Type B pancreatic cell (in vitro differentiated cells): ENCODE measurements at regions not wholly inside any gene's neighbourhood (a gene's known extent, or its start where the extent isn't known, plus 50 kb on each side); places are given as distances from the start of the nearest gene placed in this dataset.
A peak's percentile ranks its signal among the peaks of the same experiment; 100 is the strongest.
"Not testable (repeated sequence)": the region's sequence is repeated elsewhere in the genome, so short reads cannot be mapped to it uniquely, and the experiment has no call there.

Source experiments
- DNase-seq: peaks from one replicate; pipeline ENCODE4 v3.0.0; 2021; ENCODE audit warnings: mixed read lengths; ENCODE audit not compliant: unreplicated experiment; ENCODE audit errors: extremely low spot score
- H3K27ac Mint-ChIP-seq: 2 replicates; pipeline ENCODE4 v1.8.0; 2021; ENCODE audit warnings: mild to moderate bottlenecking, mixed read lengths
- H3K27me3 Mint-ChIP-seq: 2 replicates; pipeline ENCODE4 v1.8.0; 2021; ENCODE audit warnings: mixed read lengths
- H3K36me3 Mint-ChIP-seq: 2 replicates; pipeline ENCODE4 v1.8.0; 2021; ENCODE audit warnings: mixed read lengths
- H3K4me1 Mint-ChIP-seq: one replicate; pipeline ENCODE4 v1.8.0; 2021; ENCODE audit warnings: mixed read lengths; ENCODE audit not compliant: unreplicated experiment
- H3K4me3 Mint-ChIP-seq: 2 replicates; pipeline ENCODE4 v1.8.0; 2021; ENCODE audit warnings: mild to moderate bottlenecking, mixed read lengths
- H3K9me3 Mint-ChIP-seq: 2 replicates; pipeline ENCODE4 v1.8.0; 2021; ENCODE audit warnings: mixed read lengths
- TF ChIP-seq, protein P1 (sequence below): fragments of 200-600 bp; sonication (generic); conservative IDR thresholded peaks from 2 replicates; pipeline ENCODE4 v1.5.0; 2021; ENCODE audit warnings: antibody characterized with exemption, mild to moderate bottlenecking

DNA sequence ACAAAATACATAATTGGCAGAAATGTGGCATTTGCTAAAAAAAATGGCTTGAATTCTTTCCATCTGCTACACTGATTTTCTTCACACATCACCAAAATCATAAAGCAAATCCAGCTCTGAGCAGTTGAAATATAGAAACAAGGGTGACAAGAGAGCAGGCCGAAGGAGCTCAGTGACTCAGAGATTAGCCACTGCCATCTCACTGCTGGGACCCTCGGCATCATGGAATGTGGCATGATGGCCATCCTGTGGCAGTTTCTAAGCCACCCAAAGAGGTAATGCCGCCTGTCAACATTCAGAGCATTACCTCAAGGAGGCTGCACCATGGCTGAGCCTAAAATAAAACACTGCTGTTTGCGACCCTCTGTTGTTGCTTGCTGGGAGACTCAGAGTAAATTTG, 80.5 kb upstream of the OSBPL11 start:
- Mint-ChIP-seq H3K27ac (no peak overlapping the region), H3K27me3 (no peaks in the 10 kb centered on the region), H3K9me3 (no peaks in the 10 kb centered on the region), H3K4me1 (peaks cover 4% of the 10 kb centered on the region), H3K4me3 (no peak overlapping the region), H3K36me3 (no peaks in the 10 kb centered on the region)
- TF ChIP-seq, protein P1, sequence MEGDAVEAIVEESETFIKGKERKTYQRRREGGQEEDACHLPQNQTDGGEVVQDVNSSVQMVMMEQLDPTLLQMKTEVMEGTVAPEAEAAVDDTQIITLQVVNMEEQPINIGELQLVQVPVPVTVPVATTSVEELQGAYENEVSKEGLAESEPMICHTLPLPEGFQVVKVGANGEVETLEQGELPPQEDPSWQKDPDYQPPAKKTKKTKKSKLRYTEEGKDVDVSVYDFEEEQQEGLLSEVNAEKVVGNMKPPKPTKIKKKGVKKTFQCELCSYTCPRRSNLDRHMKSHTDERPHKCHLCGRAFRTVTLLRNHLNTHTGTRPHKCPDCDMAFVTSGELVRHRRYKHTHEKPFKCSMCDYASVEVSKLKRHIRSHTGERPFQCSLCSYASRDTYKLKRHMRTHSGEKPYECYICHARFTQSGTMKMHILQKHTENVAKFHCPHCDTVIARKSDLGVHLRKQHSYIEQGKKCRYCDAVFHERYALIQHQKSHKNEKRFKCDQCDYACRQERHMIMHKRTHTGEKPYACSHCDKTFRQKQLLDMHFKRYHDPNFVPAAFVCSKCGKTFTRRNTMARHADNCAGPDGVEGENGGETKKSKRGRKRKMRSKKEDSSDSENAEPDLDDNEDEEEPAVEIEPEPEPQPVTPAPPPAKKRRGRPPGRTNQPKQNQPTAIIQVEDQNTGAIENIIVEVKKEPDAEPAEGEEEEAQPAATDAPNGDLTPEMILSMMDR: no peak
- no peak for DNase-seq

DNA sequence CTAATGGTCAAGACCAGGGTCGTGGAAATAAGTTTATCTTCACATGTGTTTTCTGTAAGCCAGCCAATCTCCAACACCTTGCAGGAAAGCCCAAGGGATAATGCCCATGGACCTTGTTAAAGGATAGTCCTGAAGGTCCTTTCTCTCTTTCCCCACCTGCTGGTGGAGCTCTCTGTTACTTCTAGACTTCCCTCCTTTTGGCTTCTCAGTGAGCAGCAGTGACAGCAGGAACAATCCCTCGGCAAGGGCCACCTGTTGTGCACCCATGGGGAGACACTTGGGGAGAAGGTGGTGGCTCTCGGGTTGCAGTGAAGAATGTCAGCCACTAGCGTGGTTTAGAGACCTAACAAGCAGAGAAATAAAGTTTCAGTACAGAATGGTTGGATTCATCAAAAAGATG, 84.0 kb upstream of the OSBPL11 start:
- H3K9me3 Mint-ChIP-seq: no peaks in the 10 kb centered on the region
- H3K4me1 Mint-ChIP-seq: peaks cover 4% of the 10 kb centered on the region
- H3K36me3 Mint-ChIP-seq: no peaks in the 10 kb centered on the region
- no peak overlapping the region for H3K4me3 Mint-ChIP-seq
- H3K27me3 Mint-ChIP-seq: no peaks in the 10 kb centered on the region
- TF ChIP-seq, protein P1: no peak
- no peak overlapping the region for H3K27ac Mint-ChIP-seq
- DNase-seq: no peak

DNA sequence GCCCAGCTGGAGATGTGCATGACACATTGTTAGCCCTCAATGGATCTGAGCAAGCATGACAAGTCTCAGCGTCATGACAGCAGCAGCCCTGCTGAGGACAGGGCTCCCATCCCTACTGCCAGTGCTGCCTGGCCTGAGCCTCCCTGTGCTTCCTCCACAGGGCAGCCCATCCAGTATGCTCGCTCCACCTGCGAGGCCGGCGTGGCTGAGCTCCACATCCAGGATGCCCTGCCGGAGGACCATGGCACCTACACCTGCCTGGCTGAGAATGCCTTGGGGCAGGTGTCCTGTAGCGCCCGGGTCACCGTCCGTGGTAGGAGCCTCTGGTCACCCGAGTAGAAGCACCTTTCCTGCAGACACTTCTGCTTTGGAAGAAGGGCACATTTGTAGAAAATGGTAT, 85.8 kb upstream of the OSBPL11 start:
- H3K4me3 Mint-ChIP-seq: no peak overlapping the region
- DNase-seq: no peak
- H3K4me1 Mint-ChIP-seq: peaks cover 4% of the 10 kb centered on the region
- no peak overlapping the region for H3K27ac Mint-ChIP-seq
- H3K27me3 Mint-ChIP-seq: no peaks in the 10 kb centered on the region
- H3K9me3 Mint-ChIP-seq: no peaks in the 10 kb centered on the region
- no peaks in the 10 kb centered on the region for H3K36me3 Mint-ChIP-seq
- TF ChIP-seq, protein P1: no peak

DNA sequence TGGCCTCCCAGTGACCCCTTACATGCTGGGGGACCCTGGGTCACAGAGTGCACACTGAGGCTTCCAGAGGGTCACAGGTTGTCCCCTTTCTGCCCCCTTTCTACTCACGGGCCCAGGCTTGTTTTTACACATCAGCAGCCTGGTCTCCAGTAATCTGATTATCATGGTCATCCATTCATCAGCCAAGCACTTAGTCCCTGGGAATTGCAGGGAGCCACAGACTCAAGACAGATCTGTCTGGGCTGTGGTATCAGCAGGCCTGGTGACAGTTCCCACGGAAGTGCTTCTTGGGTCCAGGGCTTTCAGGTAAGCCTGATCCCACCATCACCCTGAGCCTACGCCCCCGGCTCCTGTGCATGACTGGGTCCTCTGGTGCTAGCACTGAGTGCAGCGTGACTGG, 86.6 kb upstream of the OSBPL11 start:
- H3K4me3 Mint-ChIP-seq, DNase-seq, H3K27me3 Mint-ChIP-seq, H3K4me1 Mint-ChIP-seq, H3K9me3 Mint-ChIP-seq, H3K27ac Mint-ChIP-seq, H3K36me3 Mint-ChIP-seq: not testable (repeated sequence)

DNA sequence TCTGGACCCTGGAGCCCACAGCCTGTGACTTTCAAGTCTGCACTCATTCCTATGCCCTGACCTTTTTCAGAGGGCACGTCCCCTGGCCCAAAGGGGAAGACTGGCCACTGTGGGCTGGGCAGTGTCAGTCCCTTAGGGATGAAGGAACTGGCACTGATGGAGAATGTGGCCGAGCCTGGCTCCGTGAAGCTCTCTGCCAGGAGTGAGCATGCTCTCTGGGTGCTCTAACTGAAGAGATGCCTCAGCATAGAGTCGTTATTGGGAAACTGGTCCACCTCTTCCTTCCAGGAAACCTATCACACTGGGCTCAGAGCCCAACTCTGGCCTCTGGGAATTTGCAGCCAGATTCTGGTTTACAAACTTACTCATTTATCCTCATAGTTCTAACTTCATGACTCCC, 87.3 kb upstream of the OSBPL11 start:
- not testable (repeated sequence) for H3K27ac Mint-ChIP-seq, DNase-seq, H3K9me3 Mint-ChIP-seq, H3K36me3 Mint-ChIP-seq, H3K4me1 Mint-ChIP-seq, H3K4me3 Mint-ChIP-seq, H3K27me3 Mint-ChIP-seq

DNA sequence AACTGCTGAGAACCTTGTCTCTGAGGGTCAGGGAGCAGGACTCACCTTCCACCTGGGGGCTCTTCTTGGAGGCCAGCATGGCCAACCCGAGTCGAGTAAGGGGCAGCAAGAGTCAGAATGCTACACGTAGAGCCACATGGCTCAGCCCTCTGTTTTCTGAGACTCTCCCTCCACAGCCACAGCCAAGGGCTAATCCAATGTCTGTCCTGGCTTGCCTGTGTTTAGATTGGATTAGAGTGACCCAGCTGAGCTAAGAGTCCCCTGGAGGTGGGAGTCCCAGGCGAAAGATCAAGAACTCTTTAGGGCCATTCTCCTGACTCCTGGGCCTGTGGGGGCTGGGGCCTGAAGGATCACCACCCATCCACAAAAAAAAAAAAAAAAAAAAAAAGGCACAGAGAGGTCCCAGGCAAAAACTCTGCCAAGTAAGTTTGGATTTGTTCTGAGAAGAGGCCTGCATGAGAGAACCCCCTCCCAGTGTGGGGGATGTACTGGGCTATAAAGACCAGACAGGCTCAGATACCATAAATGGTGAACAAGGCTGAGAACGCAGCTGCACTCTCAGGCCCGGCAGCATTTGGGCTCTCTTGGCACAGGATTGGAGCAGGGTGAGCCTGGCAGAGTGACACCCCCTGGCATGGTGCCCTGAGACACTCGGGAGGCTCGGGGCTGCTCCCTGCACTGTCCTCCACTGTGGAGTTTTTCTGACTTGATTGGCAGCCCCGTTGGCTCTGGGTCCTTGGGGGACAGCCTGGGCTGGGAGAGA, 88.0 kb upstream of the OSBPL11 start:
- DNase-seq: no peak
- TF ChIP-seq, protein P1: no peak
- Mint-ChIP-seq H3K9me3 (no peaks in the 10 kb centered on the region), H3K4me1 (peaks cover 4% of the 10 kb centered on the region), H3K4me3 (no peak overlapping the region), H3K27me3 (no peaks in the 10 kb centered on the region), H3K27ac (no peak overlapping the region), H3K36me3 (no peaks in the 10 kb centered on the region)

DNA sequence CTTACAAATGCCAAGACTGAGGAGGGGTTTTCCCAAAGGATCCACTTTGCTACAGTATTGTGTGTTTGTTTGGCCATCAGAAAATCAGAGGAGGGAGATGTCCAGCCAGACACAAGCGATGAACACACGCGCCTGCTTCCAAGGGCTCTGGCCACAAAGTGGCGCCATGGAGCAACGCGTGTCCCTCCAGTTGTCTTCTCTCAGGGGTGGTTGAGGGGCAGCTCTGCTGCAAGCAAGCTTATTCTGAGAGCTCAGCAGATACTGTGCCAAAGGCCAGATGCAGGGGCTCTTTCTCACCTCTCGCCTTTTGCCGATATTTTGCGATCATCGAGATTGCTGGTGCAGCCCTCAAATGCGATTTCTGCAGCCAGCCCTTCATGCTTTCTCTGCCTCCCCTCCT, 88.9 kb upstream of the OSBPL11 start:
- no peak for DNase-seq
- Mint-ChIP-seq H3K4me3 (no peak overlapping the region), H3K36me3 (no peaks in the 10 kb centered on the region), H3K27me3 (no peaks in the 10 kb centered on the region), H3K9me3 (no peaks in the 10 kb centered on the region), H3K27ac (no peak overlapping the region), H3K4me1 (no peaks in the 10 kb centered on the region)
- TF ChIP-seq, protein P1: peak; percentile 65

DNA sequence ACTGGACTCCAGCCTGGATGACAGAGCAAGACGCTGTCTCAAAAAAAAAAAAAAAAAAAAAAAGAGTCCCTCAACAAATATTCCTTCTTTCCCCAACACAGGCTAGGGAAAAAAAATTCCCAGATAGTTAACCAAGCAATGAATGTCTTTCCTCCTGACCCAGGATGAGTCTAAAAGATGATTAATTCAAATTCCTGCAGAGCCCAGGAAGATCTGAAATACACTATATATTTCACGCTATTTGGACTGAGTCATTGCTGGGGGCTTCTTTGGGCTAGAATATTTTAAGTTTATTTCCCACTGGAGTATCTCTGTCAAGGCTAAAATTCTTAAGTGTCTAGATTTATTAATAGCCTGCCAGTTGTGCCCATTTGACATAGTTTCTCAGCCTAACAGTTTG, 90.4 kb upstream of the OSBPL11 start:
- not testable (repeated sequence) for H3K27me3 Mint-ChIP-seq, H3K9me3 Mint-ChIP-seq, H3K4me3 Mint-ChIP-seq, H3K27ac Mint-ChIP-seq, H3K4me1 Mint-ChIP-seq, DNase-seq, H3K36me3 Mint-ChIP-seq
